H1 (cell line): ENCODE measurements at regions not wholly inside any gene's neighbourhood (a gene's known extent, or its start where the extent isn't known, plus 50 kb on each side); places are given as distances from the start of the nearest gene placed in this dataset.

ENCODE experiments used
- CTCF ChIA-PET: fragments of 300-600 bp; sonication (Branson Sonifier 250); formaldehyde crosslinking; loops from one replicate; lab custom pipeline; 2021; ENCODE audit not compliant: partially characterized antibody; lab: Charles Lee
- POLR2A ChIA-PET: fragments of 300-600 bp; sonication (Branson Sonifier 250); formaldehyde crosslinking; loops from one replicate; lab custom pipeline; 2021; ENCODE audit warnings: inconsistent platforms; ENCODE audit not compliant: partially characterized antibody; lab: Charles Lee
- DNase-seq, 2 experiments: peaks; one replicate each; pipeline versions ENCODE4 v3.0.0 to v3.0.0-alpha.2; 2010 to 2022; ENCODE audit warnings: low spot score in 2 of 2, low read depth in 1 of 2, mixed read lengths in 1 of 2
- FAIRE-seq: peaks from 2 replicates; lab custom pipeline; 2011; peaks lifted over from hg19 to GRCh38; lab: Jason Lieb, UNC
- H2AFZ ChIP-seq: 2 replicates; pipeline ENCODE4 v1.8.1; 2012; ENCODE audit warnings: low read length, inconsistent platforms
- H2AK5ac ChIP-seq: 2 replicates; pipeline ENCODE4 v1.6.1; 2013; ENCODE audit warnings: low read depth, low read length
- H2BK120ac ChIP-seq: replicated peaks from 2 replicates; pipeline ENCODE3; 2013; ENCODE audit warnings: low read depth, low read length, inconsistent platforms
- H2BK12ac ChIP-seq: 2 replicates; pipeline ENCODE4 v1.6.1; 2013; ENCODE audit warnings: low read depth, low read length
- H2BK15ac ChIP-seq: 2 replicates; pipeline ENCODE4 v1.6.1; 2013; ENCODE audit warnings: low read length
- H2BK20ac ChIP-seq: 2 replicates; pipeline ENCODE4 v1.6.1; 2013; ENCODE audit warnings: low read length
- H2BK5ac ChIP-seq: 2 replicates; pipeline ENCODE4 v1.6.1; 2013; ENCODE audit warnings: low read depth, low read length
- H3K14ac ChIP-seq: 2 replicates; pipeline ENCODE4 v1.6.1; 2013; ENCODE audit warnings: inconsistent platforms; ENCODE audit not compliant: insufficient read length
- H3K18ac ChIP-seq: 2 replicates; pipeline ENCODE4 v1.6.1; 2013; ENCODE audit warnings: low read length; ENCODE audit errors: extremely low read depth
- H3K23ac ChIP-seq: 2 replicates; pipeline ENCODE4 v1.6.1; 2013; ENCODE audit warnings: inconsistent platforms; ENCODE audit not compliant: insufficient read length
- H3K23me2 ChIP-seq: 2 replicates; pipeline ENCODE4 v1.6.1; 2013; ENCODE audit warnings: low read depth, low read length
- H3K27ac ChIP-seq: 2 replicates; pipeline ENCODE4 v1.6.1; 2011; ENCODE audit warnings: low read depth, low read length, inconsistent platforms
- H3K27me3 ChIP-seq, 4 experiments: replicated peaks in 1 of 4; 1 replicate in 1 of 4; 2 replicates in 3 of 4; pipeline versions ENCODE4 v1.6.1 to v1.8.1; 2011 to 2013; ENCODE audit warnings: low read length in 3 of 4, mild to moderate bottlenecking in 3 of 4, inconsistent platforms in 2 of 4, mixed read lengths in 2 of 4, moderate library complexity in 1 of 4; ENCODE audit not compliant: control insufficient read depth in 3 of 4, insufficient read depth in 3 of 4; ENCODE audit errors: extremely low read depth in 1 of 4
- H3K36me3 ChIP-seq, 4 experiments: 2 replicates each; pipeline versions ENCODE4 v1.6.1 to v1.8.1; 2011 to 2013; ENCODE audit warnings: mild to moderate bottlenecking in 4 of 4, low read length in 3 of 4, moderate library complexity in 2 of 4, control low read depth in 1 of 4, inconsistent platforms in 1 of 4; ENCODE audit not compliant: insufficient read depth in 4 of 4, control insufficient read depth in 2 of 4
- H3K4ac ChIP-seq: replicated peaks from 2 replicates; pipeline ENCODE3; 2013; ENCODE audit warnings: low read length, low read depth, mixed read lengths, inconsistent platforms; ENCODE audit not compliant: insufficient read length
- H3K4me1 ChIP-seq, 4 experiments: replicated peaks in 1 of 4; 1 replicate in 1 of 4; 2 replicates in 3 of 4; pipeline versions ENCODE4 v1.6.1 to v1.8.1; 2011 to 2013; ENCODE audit warnings: low read length in 3 of 4, inconsistent platforms in 2 of 4, mixed read lengths in 1 of 4; ENCODE audit not compliant: insufficient read depth in 4 of 4, control insufficient read depth in 3 of 4
- H3K4me2 ChIP-seq, 2 experiments: 2 replicates each; pipeline versions ENCODE4 v1.6.1 to v1.8.1; 2011 to 2013; ENCODE audit warnings: low read depth in 2 of 2, low read length in 2 of 2, control low read depth in 1 of 2, inconsistent platforms in 1 of 2, mild to moderate bottlenecking in 1 of 2; ENCODE audit not compliant: insufficient read depth in 1 of 2
- H3K4me3 ChIP-seq, 4 experiments: fragments of 200-600, 300-600 bp in 1 of 4; sonication (generic), shearing (Covaris generic), sonication (Bioruptor Twin) in 1 of 4; 2 replicates each; pipeline versions ENCODE4 v1.5.1 to v1.8.1; 2011 to 2016; ENCODE audit warnings: low read length in 4 of 4, low read depth in 3 of 4, control low read depth in 2 of 4, inconsistent platforms in 2 of 4, mild to moderate bottlenecking in 2 of 4, mixed read lengths in 1 of 4, moderate library complexity in 1 of 4; ENCODE audit not compliant: insufficient read depth in 2 of 4; ENCODE audit errors: extremely low read depth in 1 of 4
- H3K56ac ChIP-seq: replicated peaks from 2 replicates; pipeline ENCODE3; 2013; ENCODE audit warnings: low read depth, mild to moderate bottlenecking, mixed read lengths, low read length, inconsistent platforms; ENCODE audit not compliant: insufficient read length
- H3K79me1 ChIP-seq: 2 replicates; pipeline ENCODE4 v1.6.1; 2013; ENCODE audit warnings: low read depth, low read length, control low read depth
- H3K79me2 ChIP-seq, 2 experiments: 2 replicates each; pipeline versions ENCODE4 v1.6.1 to v1.8.1; 2012 to 2013; ENCODE audit warnings: low read length in 2 of 2, mild to moderate bottlenecking in 2 of 2, inconsistent platforms in 1 of 2; ENCODE audit not compliant: insufficient read depth in 2 of 2, control insufficient read depth in 1 of 2
- H3K9ac ChIP-seq, 4 experiments: replicated peaks in 1 of 4; 1 replicate in 1 of 4; 2 replicates in 3 of 4; pipeline versions ENCODE4 v1.6.1 to v1.8.1; 2011 to 2013; ENCODE audit warnings: low read depth in 3 of 4, low read length in 3 of 4, control low read depth in 2 of 4, mild to moderate bottlenecking in 2 of 4, moderate library complexity in 2 of 4, inconsistent platforms in 1 of 4; ENCODE audit errors: extremely low read depth in 1 of 4
- H3K9me3 ChIP-seq, 2 experiments: 2 replicates each; pipeline versions ENCODE4 v1.6.1 to v1.8.1; 2012 to 2013; ENCODE audit warnings: mild to moderate bottlenecking in 2 of 2, moderate library complexity in 2 of 2, control low read depth in 1 of 2, inconsistent platforms in 1 of 2, low read depth in 1 of 2, low read length in 1 of 2, mixed read lengths in 1 of 2; ENCODE audit not compliant: insufficient read depth in 2 of 2
- H4K20me1 ChIP-seq, 2 experiments: replicated peaks in 1 of 2; 2 replicates each; pipeline versions ENCODE3 to v1.8.1; 2011 to 2013; ENCODE audit warnings: inconsistent platforms in 2 of 2, low read length in 2 of 2, mild to moderate bottlenecking in 1 of 2; ENCODE audit not compliant: insufficient read depth in 2 of 2, control insufficient read depth in 1 of 2
- H4K5ac ChIP-seq: 2 replicates; pipeline ENCODE4 v1.6.1; 2013; ENCODE audit warnings: low read length, low read depth, mixed read lengths, inconsistent platforms; ENCODE audit not compliant: insufficient read length
- H4K8ac ChIP-seq: 2 replicates; pipeline ENCODE4 v1.8.0; 2013; ENCODE audit warnings: mild to moderate bottlenecking, moderate library complexity, low read length, inconsistent platforms; ENCODE audit not compliant: insufficient read depth; ENCODE audit errors: extremely low read depth
- H4K91ac ChIP-seq: replicated peaks from 2 replicates; pipeline ENCODE3; 2013; ENCODE audit warnings: low read length, mixed read lengths, inconsistent platforms; ENCODE audit not compliant: insufficient read length
- BRCA1 ChIP-seq: IDR thresholded peaks from 2 replicates; pipeline ENCODE4 v1.6.1; 2012; ENCODE audit warnings: low read depth, low read length, improper control_type of control experiment
- CTBP2 ChIP-seq: IDR thresholded peaks from 2 replicates; pipeline ENCODE4 v1.7.0; 2011; ENCODE audit warnings: borderline replicate concordance, mild to moderate bottlenecking, moderate library complexity, mixed read lengths, low read length; ENCODE audit not compliant: insufficient read depth, insufficient read length
- FOSL1 ChIP-seq: IDR thresholded peaks from 2 replicates; pipeline ENCODE4 v1.6.1; 2011; ENCODE audit warnings: mild to moderate bottlenecking, low read depth, low read length, moderate library complexity; ENCODE audit not compliant: insufficient read depth
- HDAC2 ChIP-seq, 2 experiments: fragments of 300-600 bp in 1 of 2; sonication (generic) in 1 of 2; IDR thresholded peaks; 2 replicates each; pipeline ENCODE4 v1.6.1; 2011 to 2012; ENCODE audit warnings: low read depth in 2 of 2, low read length in 2 of 2, mild to moderate bottlenecking in 2 of 2, moderate library complexity in 2 of 2, borderline replicate concordance in 1 of 2, inconsistent platforms in 1 of 2
- NANOG ChIP-seq: IDR thresholded peaks from 2 replicates; pipeline ENCODE4 v1.6.1; 2011; ENCODE audit warnings: low read length, low read depth, mild to moderate bottlenecking, inconsistent platforms; ENCODE audit not compliant: insufficient read depth, poor library complexity, severe bottlenecking
- NRF1 ChIP-seq: IDR thresholded peaks from 2 replicates; pipeline ENCODE4 v1.6.1; 2011; ENCODE audit warnings: mild to moderate bottlenecking, low read depth, low read length, improper control_type of control experiment
- RBBP5 ChIP-seq: IDR thresholded peaks from 2 replicates; pipeline ENCODE4 v1.7.1; 2012; ENCODE audit warnings: low read depth, mild to moderate bottlenecking, inconsistent platforms, low read length, moderate library complexity, borderline replicate concordance
- RFX5 ChIP-seq: IDR thresholded peaks from 2 replicates; pipeline ENCODE4 v1.6.1; 2011; ENCODE audit warnings: low read depth, low read length, improper control_type of control experiment, borderline replicate concordance
- RNF2 ChIP-seq: fragments of 200-900, 300-1000 bp; sonication (generic); IDR thresholded peaks from 2 replicates; pipeline ENCODE4 v1.7.1; 2016; ENCODE audit warnings: borderline replicate concordance, low read depth, mild to moderate bottlenecking, antibody characterized with exemption, low read length; ENCODE audit not compliant: poor library complexity, severe bottlenecking; ENCODE audit errors: missing control alignments
- SP1 ChIP-seq: IDR thresholded peaks from 2 replicates; pipeline ENCODE4 v1.6.1; 2011; ENCODE audit warnings: low read depth, low read length
- SUZ12 ChIP-seq: fragments of 200-600 bp; sonication (generic); IDR thresholded peaks from 2 replicates; pipeline ENCODE4 v1.6.1; 2012; ENCODE audit warnings: mild to moderate bottlenecking, inconsistent platforms, low read length, moderate library complexity, mixed read lengths
- TAF1 ChIP-seq: IDR thresholded peaks from 2 replicates; pipeline ENCODE4 v1.6.1; 2011; ENCODE audit warnings: mild to moderate bottlenecking, low read depth, low read length
- TCF12 ChIP-seq: IDR thresholded peaks from 2 replicates; pipeline ENCODE4 v1.6.1; 2011; ENCODE audit warnings: low read depth, mild to moderate bottlenecking, low read length
- WGBS, 2 experiments: shearing (Covaris generic) in 1 of 2; methylation state at CpG; one replicate each; pipeline versions ENCODE4 v1.1.6 to v1.1.7; 2013 to 2015; ENCODE audit warnings: low lambda C conversion rate in 2 of 2, mixed read lengths in 2 of 2, inconsistent platforms in 1 of 2, low coverage in 1 of 2, missing lambda C conversion rate in 1 of 2; ENCODE audit not compliant: insufficient replicate concordance in 2 of 2, insufficient coverage in 1 of 2, insufficient read length in 1 of 2; ENCODE audit errors: extremely low coverage in 1 of 2, missing lambda C conversion rate in 1 of 2; 5-methylcytosine and 5-hydroxymethylcytosine counted together
- TF ChIP-seq, protein P1 (sequence below): IDR thresholded peaks from 2 replicates; pipeline ENCODE4 v1.6.1; 2012; ENCODE audit warnings: inconsistent platforms

DNA sequence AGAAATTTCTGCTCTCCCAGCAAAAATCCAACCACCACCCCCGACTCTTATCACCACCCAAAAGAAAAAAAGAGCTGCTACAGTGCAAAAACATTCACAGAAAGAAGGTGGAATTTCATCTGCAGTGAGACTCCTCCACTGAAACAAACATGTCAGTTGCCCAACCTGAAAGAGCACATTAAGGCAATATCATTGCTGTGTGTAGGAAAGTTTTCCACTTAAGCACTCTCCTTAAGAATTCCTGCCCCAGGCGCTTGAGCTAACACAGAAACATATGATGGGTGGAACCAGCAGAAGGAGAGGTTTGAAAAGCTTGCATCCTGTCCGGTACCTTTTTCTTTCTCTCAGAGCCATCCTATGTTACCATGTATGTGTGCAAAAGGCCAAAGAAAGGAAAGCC is 200.8 kb upstream of the GADL1 start:
- Histone ChIP-seq H3K23me2 (no peaks in the 10 kb centered on the region), H4K8ac (no peak overlapping the region), H3K4me1 (no peaks in the 10 kb centered on the region), H3K9me3 (no peaks in the 10 kb centered on the region), H3K27ac (no peak overlapping the region), H3K14ac (no peak overlapping the region), H2AK5ac (no peak overlapping the region), H2BK120ac (no peak overlapping the region), H3K4me2 (no peak overlapping the region), H3K79me2 (no peaks in the 10 kb centered on the region), H2BK5ac (no peak overlapping the region), H2AFZ (no peak overlapping the region), H3K4ac (no peak overlapping the region), H2BK15ac (no peak overlapping the region), H3K18ac (no peak overlapping the region), H3K9ac (no peak overlapping the region), H2BK20ac (no peak overlapping the region), H3K27me3 (no peaks in the 10 kb centered on the region), H4K91ac (no peak overlapping the region), H3K36me3 (no peaks in the 10 kb centered on the region), H4K20me1 (no peaks in the 10 kb centered on the region), H3K79me1 (no peaks in the 10 kb centered on the region), H3K56ac (no peak overlapping the region), H2BK12ac (no peak overlapping the region), H4K5ac (no peak overlapping the region), H3K4me3 (no peak overlapping the region), H3K23ac (no peak overlapping the region)
- DNase-seq (no peak), FAIRE-seq (no peak)
- ChIA-PET POLR2A (interaction anchor here (0.5 kb wide), 1 partner anchor 581 kb away, joined by 3 read pairs; no protein-coding TSS in a partner anchor), CTCF (interaction anchor here (1.0 to 2.0 kb wide), 3 partner anchors 11 to 325 kb away, joined by 3 to 6 read pairs (median 4); no protein-coding TSS in a partner anchor)
- 95% methylated on average over 3 of the region's 3 CpGs; no CpG with 5 or more reads in 1 of the 2 experiments for WGBS, 2 experiments
- TF ChIP-seq TCF12 (no peak), CTBP2 (no peak), TAF1 (no peak), HDAC2 (IDR thresholded peaks at IDR 0.05; ENCODE audit: borderline replicate concordance in 1 of 2, low read depth in 2 of 2, low read length in 2 of 2) (no peak), SUZ12 (no peak), RNF2 (no peak), SP1 (no peak), NANOG (no peak), BRCA1 (no peak), RBBP5 (no peak), RFX5 (no peak), FOSL1 (no peak), NRF1 (no peak)
- TF ChIP-seq, protein P1, sequence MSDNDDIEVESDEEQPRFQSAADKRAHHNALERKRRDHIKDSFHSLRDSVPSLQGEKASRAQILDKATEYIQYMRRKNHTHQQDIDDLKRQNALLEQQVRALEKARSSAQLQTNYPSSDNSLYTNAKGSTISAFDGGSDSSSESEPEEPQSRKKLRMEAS, result no peak
